ENCODE measurements at regions not wholly inside any gene's neighbourhood (a gene's known extent, or its start where the extent isn't known, plus 50 kb on each side); places are given as distances from the start of the nearest gene placed in this dataset.

GRCh38 chr10:81570349-81570748 lies 304.6 kb upstream of the NRG3 start:
- POLR2A ChIA-PET, result no interaction called here
- intact Hi-C loops (cut with micrococcal nuclease), result no loop called here
- TF ChIP-seq EZH2 (IDR thresholded peaks at IDR 0.05; ENCODE audit: borderline replicate concordance, insufficient read depth, low read depth, low read length, poor library complexity, severe bottlenecking) (no peak), CTCF (IDR thresholded peaks at IDR 0.05) (no peak)
- Mint-ChIP-seq H3K4me3 (no peak overlapping the region), H3K9me3 (ENCODE audit: insufficient read depth) (peaks cover 5% of the 10 kb centered on the region), H3K27me3 (no peaks in the 10 kb centered on the region), H3K27ac (no peak overlapping the region), H3K4me1 (no peaks in the 10 kb centered on the region)
- no peak for DNase-seq
- CTCF ChIA-PET, result no interaction called here
- 78% methylated on average over 3 of the region's 3 CpGs for WGBS (ENCODE audit: insufficient coverage)
- H3K27me3 ChIP-seq (replicated peaks in 1 of 4; ENCODE audit: control extremely low read depth in 1 of 4, control insufficient read depth in 3 of 4, insufficient read depth in 4 of 4, low read length in 3 of 4), result no peaks in the 10 kb centered on the region
- H3K79me2 ChIP-seq (ENCODE audit: control insufficient read depth, insufficient read depth, low read length), result no peaks in the 10 kb centered on the region
- H3K9ac ChIP-seq (ENCODE audit: low read length), result no peak overlapping the region
- no peak overlapping the region for H2AFZ ChIP-seq (ENCODE audit: insufficient read depth, low read depth, low read length, poor library complexity, severe bottlenecking)
- H3K36me3 ChIP-seq (replicated peaks in 1 of 2; ENCODE audit: control extremely low read depth in 1 of 2, control insufficient read depth in 1 of 2, extremely low read depth in 1 of 2, insufficient read depth in 2 of 2, low read length in 1 of 2), result no peaks in the 10 kb centered on the region
- peaks cover 0 to 22% (median 3%) of the 10 kb centered on the region in 3 donors for H3K9me3 ChIP-seq (ENCODE audit: control extremely low read depth in 1 of 3, control insufficient read depth in 2 of 3, insufficient read depth in 1 of 3, low read length in 2 of 3)
- no peak overlapping the region for H3K4me3 ChIP-seq (ENCODE audit: control extremely low read depth in 1 of 5, extremely low read depth in 1 of 5, insufficient read depth in 1 of 5, low read depth in 2 of 5, low read length in 4 of 5)
- no peak overlapping the region for H3K4me2 ChIP-seq (replicated peaks; ENCODE audit: low read depth, low read length, poor library complexity, severe bottlenecking)
- no peaks in the 10 kb centered on the region for H3K4me1 ChIP-seq (ENCODE audit: control insufficient read depth in 2 of 2, insufficient read depth in 2 of 2, low read length in 2 of 2)
- H4K20me1 ChIP-seq (ENCODE audit: control insufficient read depth, insufficient read depth, low read length, poor library complexity, severe bottlenecking), result no peaks in the 10 kb centered on the region
- no peak overlapping the region for H3K27ac ChIP-seq (ENCODE audit: low read length in 2 of 2)
- ATAC-seq (ENCODE audit: low read depth), result no peak

DNA sequence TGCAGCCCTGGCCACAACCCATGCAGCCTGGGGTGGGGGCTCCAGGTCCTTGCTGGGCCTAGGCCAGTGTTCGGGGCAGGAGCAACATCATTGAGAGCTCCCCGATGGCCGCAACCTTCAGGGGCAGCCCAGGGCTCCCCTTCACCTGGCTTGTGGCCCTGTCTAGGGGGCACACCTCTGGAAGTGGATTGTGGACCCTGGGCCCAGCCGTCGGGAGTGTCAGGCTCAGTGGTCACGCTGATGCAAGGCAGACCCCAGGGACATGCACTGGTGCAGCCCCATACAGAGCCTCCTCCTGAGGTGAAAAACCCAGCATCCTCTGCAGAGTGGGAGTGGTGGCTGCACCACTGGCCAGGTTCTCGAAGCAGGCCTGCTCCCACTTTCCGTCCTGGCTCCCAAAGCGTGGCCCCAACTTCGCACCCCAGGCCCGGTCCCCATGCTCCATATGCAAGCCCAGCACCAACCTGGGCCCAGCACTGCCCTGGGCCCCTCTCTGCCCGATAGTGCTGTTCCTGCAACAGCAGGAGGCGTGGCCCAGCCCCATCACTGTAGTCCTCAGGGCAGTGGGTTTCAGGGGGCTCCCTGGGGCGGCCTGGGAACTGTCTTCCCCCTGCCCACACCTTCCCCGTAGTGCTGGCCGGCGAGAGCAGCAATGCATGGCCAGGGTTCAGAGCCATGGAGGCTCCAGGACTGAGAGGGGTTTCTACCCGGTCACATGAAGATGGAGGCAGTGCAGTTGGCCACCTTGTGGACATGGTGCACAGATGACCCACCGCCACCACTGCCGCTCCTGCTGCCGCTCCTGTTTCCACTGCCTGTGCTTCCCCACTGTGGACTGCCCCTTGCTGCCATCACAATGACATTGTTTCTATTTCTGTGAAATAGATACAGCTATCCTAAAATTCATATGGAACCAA lies 303.9 kb upstream of the NRG3 start:
- no peak overlapping the region for H3K4me3 Mint-ChIP-seq
- peaks cover 6% of the 10 kb centered on the region for H3K9me3 Mint-ChIP-seq (ENCODE audit: insufficient read depth)
- CTCF ChIA-PET, result no interaction called here
- Histone ChIP-seq H3K4me3 (ENCODE audit: control extremely low read depth in 1 of 5, extremely low read depth in 1 of 5, insufficient read depth in 1 of 5, low read depth in 2 of 5, low read length in 4 of 5) (no peak overlapping the region), H2AFZ (ENCODE audit: insufficient read depth, low read depth, low read length, poor library complexity, severe bottlenecking) (no peak overlapping the region), H4K20me1 (ENCODE audit: control insufficient read depth, insufficient read depth, low read length, poor library complexity, severe bottlenecking) (no peaks in the 10 kb centered on the region), H3K9ac (ENCODE audit: low read length) (no peak overlapping the region), H3K79me2 (ENCODE audit: control insufficient read depth, insufficient read depth, low read length) (no peaks in the 10 kb centered on the region), H3K27me3 (replicated peaks in 1 of 4; ENCODE audit: control extremely low read depth in 1 of 4, control insufficient read depth in 3 of 4, insufficient read depth in 4 of 4, low read length in 3 of 4) (no peaks in the 10 kb centered on the region), H3K9me3 (ENCODE audit: control extremely low read depth in 1 of 3, control insufficient read depth in 2 of 3, insufficient read depth in 1 of 3, low read length in 2 of 3) (peaks cover 0 to 25% (median 5%) of the 10 kb centered on the region in 3 donors), H3K4me2 (replicated peaks; ENCODE audit: low read depth, low read length, poor library complexity, severe bottlenecking) (no peak overlapping the region), H3K4me1 (ENCODE audit: control insufficient read depth in 2 of 2, insufficient read depth in 2 of 2, low read length in 2 of 2) (no peaks in the 10 kb centered on the region), H3K36me3 (replicated peaks in 1 of 2; ENCODE audit: control extremely low read depth in 1 of 2, control insufficient read depth in 1 of 2, extremely low read depth in 1 of 2, insufficient read depth in 2 of 2, low read length in 1 of 2) (no peaks in the 10 kb centered on the region), H3K27ac (ENCODE audit: low read length in 2 of 2) (no peak overlapping the region)
- DNase-seq (no peak), ATAC-seq (ENCODE audit: low read depth) (no peak)
- no peaks in the 10 kb centered on the region for H3K27me3 Mint-ChIP-seq
- 90% methylated on average over 21 of the region's 21 CpGs for WGBS (ENCODE audit: insufficient coverage)
- TF ChIP-seq EZH2 (IDR thresholded peaks at IDR 0.05; ENCODE audit: borderline replicate concordance, insufficient read depth, low read depth, low read length, poor library complexity, severe bottlenecking), result no peak
- TF ChIP-seq CTCF (IDR thresholded peaks at IDR 0.05), result no peak
- no peaks in the 10 kb centered on the region for H3K4me1 Mint-ChIP-seq
- intact Hi-C loops (cut with micrococcal nuclease), result no loop called here
- no peak overlapping the region for H3K27ac Mint-ChIP-seq
- POLR2A ChIA-PET, result no interaction called here

All from B cell (primary cell).